GM12878 (cell line): ENCODE measurements at regions not wholly inside any gene's neighbourhood (a gene's known extent, or its start where the extent isn't known, plus 50 kb on each side); places are given as distances from the start of the nearest gene placed in this dataset.

ENCODE experiments used
- ATAC-seq: fragments of 200-7000 bp; cut with Tn5 transposase; 3 replicates; pipeline ENCODE4 v1.9.1; 2020; ENCODE audit warnings: mild to moderate bottlenecking, moderate library complexity
- BruUV-seq: library from RNA; stranded (reverse); fragments of 400-500 nt; replicated peaks from 2 replicates; lab custom pipeline; 2021; lab: Mats Ljungman, UMichigan
- CTCF ChIA-PET: fragments of 300-600 bp; sonication (Branson Sonifier 250); formaldehyde crosslinking; extraction: SDS; loops from one replicate; lab custom pipeline; 2021; ENCODE audit warnings: inconsistent platforms; lab: Yijun Ruan, JAX
- POLR2A ChIA-PET: fragments of 350-600 bp; formaldehyde crosslinking; extraction: SDS; loops from one replicate; lab custom pipeline; 2021; ENCODE audit warnings: inconsistent platforms; lab: Charles Lee
- RAD21 ChIA-PET: fragments of 300-600 bp; sonication (Branson Sonifier 250); formaldehyde crosslinking; loops from one replicate; lab custom pipeline; 2023; ENCODE audit warnings: antibody characterized with exemption; ENCODE audit not compliant: unreplicated experiment; lab: Charles Lee
- SMC1A ChIA-PET: fragments of 300-600 bp; sonication (Branson Sonifier 250); formaldehyde crosslinking; loops from one replicate; lab custom pipeline; 2023; ENCODE audit not compliant: unreplicated experiment, uncharacterized antibody; lab: Charles Lee
- DNase-seq: peaks from one replicate; pipeline ENCODE4 v3.0.0-alpha.2; 2011; ENCODE audit warnings: low read depth, low spot score
- FAIRE-seq: peaks from 3 replicates; lab custom pipeline; 2011; peaks lifted over from hg19 to GRCh38; lab: Jason Lieb, UNC
- H2AFZ ChIP-seq: 2 replicates; pipeline ENCODE4 v1.6.0; 2011; ENCODE audit warnings: low read depth, low read length, control low read depth; ENCODE audit not compliant: control insufficient read depth
- H3K27ac ChIP-seq: 2 replicates; pipeline ENCODE4 v1.5.1; 2011; ENCODE audit warnings: control low read depth; ENCODE audit not compliant: control insufficient read depth, insufficient read depth
- H3K27me3 ChIP-seq, 2 experiments: replicated peaks in 1 of 2; 2 replicates each; pipeline versions ENCODE4 v1.6.0 to v1.6.1; 2011; ENCODE audit warnings: low read length in 1 of 2; ENCODE audit not compliant: control insufficient read depth in 2 of 2, insufficient read depth in 2 of 2
- H3K36me3 ChIP-seq, 2 experiments: 2 replicates each; pipeline ENCODE4 v1.5.1; 2011; ENCODE audit warnings: low read length in 1 of 2; ENCODE audit not compliant: control insufficient read depth in 2 of 2, insufficient read depth in 2 of 2
- H3K4me1 ChIP-seq: 2 replicates; pipeline ENCODE4 v1.6.1; 2011; ENCODE audit warnings: mild to moderate bottlenecking, low read length, moderate library complexity, mixed read lengths; ENCODE audit not compliant: control insufficient read depth, insufficient read depth
- H3K4me2 ChIP-seq: 2 replicates; pipeline ENCODE4 v1.6.0; 2011; ENCODE audit warnings: control low read depth; ENCODE audit not compliant: control insufficient read depth, insufficient read depth
- H3K4me3 ChIP-seq: fragments of 200-600 bp; sonication (generic); 2 replicates; pipeline ENCODE4 v1.5.1; 2016
- H3K79me2 ChIP-seq: 2 replicates; pipeline ENCODE4 v1.6.0; 2011; ENCODE audit warnings: low read length; ENCODE audit not compliant: control insufficient read depth, insufficient read depth
- H3K9ac ChIP-seq: 2 replicates; pipeline ENCODE4 v1.8.0; 2011; ENCODE audit warnings: low read length, control low read depth, mixed read lengths; ENCODE audit not compliant: control insufficient read depth, insufficient read depth
- H3K9me3 ChIP-seq: replicated peaks from 3 replicates; pipeline ENCODE4 v1.5.1; 2011; ENCODE audit warnings: mild to moderate bottlenecking, low read length; ENCODE audit not compliant: control insufficient read depth, insufficient read depth
- H4K20me1 ChIP-seq: 2 replicates; pipeline ENCODE4 v1.6.0; 2011; ENCODE audit not compliant: control insufficient read depth, insufficient read depth
- NFYA ChIP-seq: IDR thresholded peaks from 2 replicates; pipeline ENCODE4 v1.6.1; 2011; ENCODE audit warnings: low read depth, mild to moderate bottlenecking, low read length, improper control_type of control experiment, borderline replicate concordance
- POLR2AphosphoS5 ChIP-seq: IDR thresholded peaks from 2 replicates; pipeline ENCODE4 v1.6.1; 2011; ENCODE audit warnings: mild to moderate bottlenecking, low read length, inconsistent platforms
- RB1 ChIP-seq: fragments of 450-650 bp; formaldehyde crosslinking; IDR thresholded peaks from 2 replicates; pipeline ENCODE4 v1.6.1; 2017; ENCODE audit warnings: mild to moderate bottlenecking, borderline replicate concordance
- SIX5 ChIP-seq: IDR thresholded peaks from 2 replicates; pipeline ENCODE4 v1.6.1; 2011; ENCODE audit warnings: mild to moderate bottlenecking, low read depth, low read length, moderate library complexity; ENCODE audit not compliant: severe bottlenecking
- SMAD1 ChIP-seq: fragments of 450-650 bp; IDR thresholded peaks from 2 replicates; pipeline ENCODE4 v1.6.1; 2018; ENCODE audit warnings: mild to moderate bottlenecking, low read depth; ENCODE audit not compliant: partially characterized antibody
- WGBS: methylation state at CpG from one replicate; pipeline ENCODE4 v1.1.6; 2016; ENCODE audit warnings: low lambda C conversion rate; ENCODE audit not compliant: insufficient replicate concordance, insufficient coverage; ENCODE audit errors: missing lambda C conversion rate; 5-methylcytosine and 5-hydroxymethylcytosine counted together
- in situ Hi-C: fragments of 300-500 bp; cut with MboI; formaldehyde crosslinking; loops from 9 replicates; pipeline ENCODE4 v1.14.3; 2018; ENCODE audit warnings: mixed read lengths
- intact Hi-C: fragments of 100-400 bp; cut with micrococcal nuclease; formaldehyde crosslinking; loops from one replicate; pipeline ENCODE4 v1.14.2; 2022; ENCODE audit not compliant: unreplicated experiment
- TF ChIP-seq, protein P1 (sequence below): fragments of 450-650 bp; IDR thresholded peaks from 2 replicates; pipeline ENCODE4 v1.6.1; 2017; ENCODE audit warnings: antibody characterized with exemption, mild to moderate bottlenecking, moderate library complexity
- TF ChIP-seq, protein P2 (sequence below): IDR thresholded peaks from 2 replicates; pipeline ENCODE4 v1.6.1; 2012; ENCODE audit warnings: low read depth, low read length, improper control_type of control experiment
- TF ChIP-seq, protein P3 (sequence below): fragments of 450-650 bp; IDR thresholded peaks from 2 replicates; pipeline ENCODE4 v1.6.1; 2017; ENCODE audit warnings: mild to moderate bottlenecking, moderate library complexity

DNA sequence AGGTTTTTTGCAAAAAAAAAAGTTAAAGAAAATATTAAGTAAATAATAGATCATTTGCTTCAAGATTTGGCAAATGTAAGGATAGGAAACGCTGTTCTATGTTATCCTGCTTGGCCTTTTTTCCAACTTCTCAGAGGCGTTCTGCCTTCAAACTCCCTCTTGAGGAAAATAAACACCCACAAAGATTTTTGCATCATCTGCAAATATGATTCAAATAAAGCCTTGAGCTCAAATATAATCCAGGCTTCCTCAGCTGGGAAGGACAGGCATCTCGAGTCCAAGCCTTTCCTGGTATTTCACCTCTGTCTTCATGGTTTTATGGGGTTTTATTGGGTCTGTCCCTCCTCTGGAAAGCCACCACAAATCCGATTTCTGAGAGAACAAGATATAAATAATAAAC is 67.7 kb upstream of the PTPN1 start:
- Histone ChIP-seq H3K27ac (no peak overlapping the region), H4K20me1 (no peaks in the 10 kb centered on the region), H3K27me3 (no peaks in the 10 kb centered on the region), H3K4me3 (no peak overlapping the region), H3K9ac (no peak overlapping the region), H3K4me1 (peaks cover 19% of the 10 kb centered on the region), H3K36me3 (no peaks in the 10 kb centered on the region), H3K79me2 (no peaks in the 10 kb centered on the region), H3K9me3 (no peaks in the 10 kb centered on the region; the same call in 2 of the 3 replicates), H2AFZ (no peak overlapping the region), H3K4me2 (no peak overlapping the region)
- intact Hi-C loops, result no loop called here
- no peak for ATAC-seq
- POLR2A ChIA-PET, result no interaction called here
- in situ Hi-C loops, result no loop called here
- no peak for DNase-seq
- no peak for FAIRE-seq
- RAD21 ChIA-PET, result no interaction called here
- no TSS peak for BruUV-seq
- TF ChIP-seq POLR2AphosphoS5 (no peak), SIX5 (no peak), RB1 (no peak), NFYA (no peak), SMAD1 (no peak)
- TF ChIP-seq, protein P1, sequence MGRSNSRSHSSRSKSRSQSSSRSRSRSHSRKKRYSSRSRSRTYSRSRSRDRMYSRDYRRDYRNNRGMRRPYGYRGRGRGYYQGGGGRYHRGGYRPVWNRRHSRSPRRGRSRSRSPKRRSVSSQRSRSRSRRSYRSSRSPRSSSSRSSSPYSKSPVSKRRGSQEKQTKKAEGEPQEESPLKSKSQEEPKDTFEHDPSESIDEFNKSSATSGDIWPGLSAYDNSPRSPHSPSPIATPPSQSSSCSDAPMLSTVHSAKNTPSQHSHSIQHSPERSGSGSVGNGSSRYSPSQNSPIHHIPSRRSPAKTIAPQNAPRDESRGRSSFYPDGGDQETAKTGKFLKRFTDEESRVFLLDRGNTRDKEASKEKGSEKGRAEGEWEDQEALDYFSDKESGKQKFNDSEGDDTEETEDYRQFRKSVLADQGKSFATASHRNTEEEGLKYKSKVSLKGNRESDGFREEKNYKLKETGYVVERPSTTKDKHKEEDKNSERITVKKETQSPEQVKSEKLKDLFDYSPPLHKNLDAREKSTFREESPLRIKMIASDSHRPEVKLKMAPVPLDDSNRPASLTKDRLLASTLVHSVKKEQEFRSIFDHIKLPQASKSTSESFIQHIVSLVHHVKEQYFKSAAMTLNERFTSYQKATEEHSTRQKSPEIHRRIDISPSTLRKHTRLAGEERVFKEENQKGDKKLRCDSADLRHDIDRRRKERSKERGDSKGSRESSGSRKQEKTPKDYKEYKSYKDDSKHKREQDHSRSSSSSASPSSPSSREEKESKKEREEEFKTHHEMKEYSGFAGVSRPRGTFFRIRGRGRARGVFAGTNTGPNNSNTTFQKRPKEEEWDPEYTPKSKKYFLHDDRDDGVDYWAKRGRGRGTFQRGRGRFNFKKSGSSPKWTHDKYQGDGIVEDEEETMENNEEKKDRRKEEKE, result no peak
- TF ChIP-seq, protein P2, sequence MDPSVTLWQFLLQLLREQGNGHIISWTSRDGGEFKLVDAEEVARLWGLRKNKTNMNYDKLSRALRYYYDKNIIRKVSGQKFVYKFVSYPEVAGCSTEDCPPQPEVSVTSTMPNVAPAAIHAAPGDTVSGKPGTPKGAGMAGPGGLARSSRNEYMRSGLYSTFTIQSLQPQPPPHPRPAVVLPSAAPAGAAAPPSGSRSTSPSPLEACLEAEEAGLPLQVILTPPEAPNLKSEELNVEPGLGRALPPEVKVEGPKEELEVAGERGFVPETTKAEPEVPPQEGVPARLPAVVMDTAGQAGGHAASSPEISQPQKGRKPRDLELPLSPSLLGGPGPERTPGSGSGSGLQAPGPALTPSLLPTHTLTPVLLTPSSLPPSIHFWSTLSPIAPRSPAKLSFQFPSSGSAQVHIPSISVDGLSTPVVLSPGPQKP, result no peak
- TF ChIP-seq, protein P3, sequence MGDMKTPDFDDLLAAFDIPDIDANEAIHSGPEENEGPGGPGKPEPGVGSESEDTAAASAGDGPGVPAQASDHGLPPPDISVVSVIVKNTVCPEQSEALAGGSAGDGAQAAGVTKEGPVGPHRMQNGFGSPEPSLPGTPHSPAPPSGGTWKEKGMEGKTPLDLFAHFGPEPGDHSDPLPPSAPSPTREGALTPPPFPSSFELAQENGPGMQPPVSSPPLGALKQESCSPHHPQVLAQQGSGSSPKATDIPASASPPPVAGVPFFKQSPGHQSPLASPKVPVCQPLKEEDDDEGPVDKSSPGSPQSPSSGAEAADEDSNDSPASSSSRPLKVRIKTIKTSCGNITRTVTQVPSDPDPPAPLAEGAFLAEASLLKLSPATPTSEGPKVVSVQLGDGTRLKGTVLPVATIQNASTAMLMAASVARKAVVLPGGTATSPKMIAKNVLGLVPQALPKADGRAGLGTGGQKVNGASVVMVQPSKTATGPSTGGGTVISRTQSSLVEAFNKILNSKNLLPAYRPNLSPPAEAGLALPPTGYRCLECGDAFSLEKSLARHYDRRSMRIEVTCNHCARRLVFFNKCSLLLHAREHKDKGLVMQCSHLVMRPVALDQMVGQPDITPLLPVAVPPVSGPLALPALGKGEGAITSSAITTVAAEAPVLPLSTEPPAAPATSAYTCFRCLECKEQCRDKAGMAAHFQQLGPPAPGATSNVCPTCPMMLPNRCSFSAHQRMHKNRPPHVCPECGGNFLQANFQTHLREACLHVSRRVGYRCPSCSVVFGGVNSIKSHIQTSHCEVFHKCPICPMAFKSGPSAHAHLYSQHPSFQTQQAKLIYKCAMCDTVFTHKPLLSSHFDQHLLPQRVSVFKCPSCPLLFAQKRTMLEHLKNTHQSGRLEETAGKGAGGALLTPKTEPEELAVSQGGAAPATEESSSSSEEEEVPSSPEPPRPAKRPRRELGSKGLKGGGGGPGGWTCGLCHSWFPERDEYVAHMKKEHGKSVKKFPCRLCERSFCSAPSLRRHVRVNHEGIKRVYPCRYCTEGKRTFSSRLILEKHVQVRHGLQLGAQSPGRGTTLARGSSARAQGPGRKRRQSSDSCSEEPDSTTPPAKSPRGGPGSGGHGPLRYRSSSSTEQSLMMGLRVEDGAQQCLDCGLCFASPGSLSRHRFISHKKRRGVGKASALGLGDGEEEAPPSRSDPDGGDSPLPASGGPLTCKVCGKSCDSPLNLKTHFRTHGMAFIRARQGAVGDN, result no peak
- 40% methylated on average over 4 of the region's 4 CpGs for WGBS
- CTCF ChIA-PET, result no interaction called here
- SMC1A ChIA-PET, result no interaction called here
